SK-N-SH treated with all-trans-retinoic acid at 6 μM for 48 hours (cell line): ENCODE measurements at regions not wholly inside any gene's neighbourhood (a gene's known extent, or its start where the extent isn't known, plus 50 kb on each side); places are given as distances from the start of the nearest gene placed in this dataset.

ENCODE experiments used
- ATAC-seq: fragments of 200-7000 bp; cut with Tn5 transposase; 3 replicates; pipeline ENCODE4 v1.9.1; 2020; ENCODE audit warnings: mild to moderate bottlenecking, moderate library complexity
- ARNTL ChIP-seq: fragments of 450-650 bp; formaldehyde crosslinking; IDR thresholded peaks from 2 replicates; pipeline ENCODE4 v1.5.0; 2020; ENCODE audit warnings: low read depth, mild to moderate bottlenecking, moderate library complexity, borderline replicate concordance
- BACH2 ChIP-seq: fragments of 250-450 bp; sonication (Bioruptor Pico); IDR thresholded peaks from 2 replicates; pipeline ENCODE4 v1.9.0; 2021; ENCODE audit warnings: mild to moderate bottlenecking, borderline replicate concordance
- CREB5 ChIP-seq: fragments of 250-450 bp; sonication (Bioruptor Pico); IDR thresholded peaks from 2 replicates; pipeline ENCODE4 v1.5.1; 2020; ENCODE audit warnings: low read depth, mild to moderate bottlenecking, moderate library complexity
- CSDC2 ChIP-seq: fragments of 250-450 bp; sonication (Bioruptor Pico); IDR thresholded peaks from 2 replicates; pipeline ENCODE4 v1.5.0; 2020; ENCODE audit warnings: mild to moderate bottlenecking, moderate library complexity
- CSRNP3 ChIP-seq: fragments of 250-450 bp; sonication (Bioruptor Pico); IDR thresholded peaks from 2 replicates; pipeline ENCODE4 v1.5.1; 2021; ENCODE audit warnings: mild to moderate bottlenecking, moderate library complexity
- GLIS3 ChIP-seq: fragments of 250-450 bp; sonication (Bioruptor Pico); IDR thresholded peaks from 2 replicates; pipeline ENCODE4 v1.5.0; 2020; ENCODE audit warnings: mild to moderate bottlenecking, moderate library complexity
- ISL1 ChIP-seq: fragments of 250-450 bp; sonication (Bioruptor Pico); IDR thresholded peaks from 2 replicates; pipeline ENCODE4 v2.1.2; 2022; ENCODE audit warnings: mild to moderate bottlenecking, moderate library complexity
- POU6F1 ChIP-seq: fragments of 250-450 bp; sonication (Bioruptor Pico); IDR thresholded peaks from 2 replicates; pipeline ENCODE4 v1.8.0; 2021; ENCODE audit warnings: low read depth, mild to moderate bottlenecking, moderate library complexity, borderline replicate concordance
- PPARA ChIP-seq: fragments of 250-450 bp; sonication (Bioruptor Pico); IDR thresholded peaks from 2 replicates; pipeline ENCODE4 v1.5.0; 2020; ENCODE audit warnings: mild to moderate bottlenecking, borderline replicate concordance
- RARB ChIP-seq: fragments of 250-450 bp; sonication (Bioruptor Pico); IDR thresholded peaks from 2 replicates; pipeline ENCODE4 v1.8.0; 2021; ENCODE audit warnings: mild to moderate bottlenecking, moderate library complexity
- SNAI2 ChIP-seq: fragments of 250-450 bp; sonication (Bioruptor Pico); IDR thresholded peaks from 2 replicates; pipeline ENCODE4 v1.5.0; 2020; ENCODE audit warnings: mild to moderate bottlenecking, moderate library complexity
- TOX ChIP-seq: fragments of 250-450 bp; sonication (Bioruptor Pico); IDR thresholded peaks from 2 replicates; pipeline ENCODE4 v1.8.0; 2021; ENCODE audit warnings: mild to moderate bottlenecking, moderate library complexity, borderline replicate concordance
- ZFP3 ChIP-seq: fragments of 250-450 bp; sonication (Bioruptor Pico); IDR thresholded peaks from 2 replicates; pipeline ENCODE4 v1.5.0; 2020; ENCODE audit warnings: mild to moderate bottlenecking, moderate library complexity
- ZNF565 ChIP-seq: fragments of 450-650 bp; formaldehyde crosslinking; conservative IDR thresholded peaks from 2 replicates; pipeline ENCODE4 v1.5.0; 2020; ENCODE audit warnings: low read depth, mild to moderate bottlenecking, moderate library complexity
- ZNF70 ChIP-seq: fragments of 450-650 bp; formaldehyde crosslinking; IDR thresholded peaks from 2 replicates; pipeline ENCODE4 v1.5.0; 2020; ENCODE audit warnings: mild to moderate bottlenecking, moderate library complexity
- ZNF8 ChIP-seq: fragments of 450-650 bp; formaldehyde crosslinking; IDR thresholded peaks from 2 replicates; pipeline ENCODE4 v1.5.0; 2020; ENCODE audit warnings: mild to moderate bottlenecking, moderate library complexity
- TF ChIP-seq, protein P1 (sequence below): fragments of 250-450 bp; sonication (Bioruptor Pico); IDR thresholded peaks from 2 replicates; pipeline ENCODE4 v1.5.0; 2020; ENCODE audit warnings: mild to moderate bottlenecking, moderate library complexity
- TF ChIP-seq, protein P2 (sequence below): fragments of 250-450 bp; sonication (Bioruptor Pico); IDR thresholded peaks from 2 replicates; pipeline ENCODE4 v1.8.0; 2020; ENCODE audit warnings: mild to moderate bottlenecking, moderate library complexity, borderline replicate concordance

- TF ChIP-seq BACH2 (no peak), CSDC2 (CRISPR knock-in tag) (no peak), ZNF70 (0 out of 2 replicates have a peak, but pooled peaks have one; percentile 16), ZFP3 (CRISPR knock-in tag) (no peak)
- no peak for ATAC-seq
Measured at GRCh38 chr10:2225609-2226008, 488.3 kb upstream of the ADARB2 start.

DNA sequence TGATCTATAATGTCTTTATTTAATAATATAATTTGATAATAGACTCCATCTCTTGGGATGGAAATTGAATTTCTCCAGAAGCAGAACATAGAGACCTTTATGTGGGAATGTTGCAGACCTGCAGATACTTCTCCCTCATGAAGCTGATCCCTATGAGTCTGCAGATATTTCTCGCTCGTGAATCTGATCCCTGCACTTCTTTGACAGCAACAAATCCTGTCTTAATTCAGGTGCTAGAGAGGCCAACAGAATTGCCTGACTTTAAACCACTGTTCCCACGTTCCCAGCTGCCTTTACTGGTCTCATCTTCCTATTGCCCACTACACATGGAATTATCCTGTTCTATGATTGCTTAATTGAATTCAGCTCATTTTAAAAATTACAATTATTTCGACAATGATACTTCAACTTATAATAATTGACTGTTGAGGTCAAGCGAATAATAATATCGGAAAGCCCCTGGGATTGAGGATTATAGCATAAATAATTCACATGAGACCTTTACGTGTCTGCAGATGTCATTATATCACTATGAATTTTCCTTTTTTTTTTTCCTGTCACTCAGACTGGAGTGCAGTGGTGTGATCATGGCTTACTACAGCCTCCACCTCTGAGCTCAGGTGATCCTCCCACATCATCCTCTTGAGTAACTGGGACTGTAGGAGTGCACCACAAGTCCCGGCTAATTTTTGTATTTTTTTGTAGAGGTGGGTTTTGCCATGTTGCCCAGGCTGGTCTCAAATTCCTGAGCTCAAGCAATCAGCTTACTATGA lies 486.4 kb upstream of the ADARB2 start:
- ATAC-seq, result no peak
- TF ChIP-seq ARNTL (CRISPR knock-in tag) (no peak), ZNF8 (no peak), SNAI2 (CRISPR knock-in tag) (no peak), ZNF565 (CRISPR knock-in tag) (no peak), RARB (CRISPR knock-in tag) (no peak), TOX (CRISPR knock-in tag) (no peak), CSDC2 (CRISPR knock-in tag) (no peak)
- TF ChIP-seq, protein P1, sequence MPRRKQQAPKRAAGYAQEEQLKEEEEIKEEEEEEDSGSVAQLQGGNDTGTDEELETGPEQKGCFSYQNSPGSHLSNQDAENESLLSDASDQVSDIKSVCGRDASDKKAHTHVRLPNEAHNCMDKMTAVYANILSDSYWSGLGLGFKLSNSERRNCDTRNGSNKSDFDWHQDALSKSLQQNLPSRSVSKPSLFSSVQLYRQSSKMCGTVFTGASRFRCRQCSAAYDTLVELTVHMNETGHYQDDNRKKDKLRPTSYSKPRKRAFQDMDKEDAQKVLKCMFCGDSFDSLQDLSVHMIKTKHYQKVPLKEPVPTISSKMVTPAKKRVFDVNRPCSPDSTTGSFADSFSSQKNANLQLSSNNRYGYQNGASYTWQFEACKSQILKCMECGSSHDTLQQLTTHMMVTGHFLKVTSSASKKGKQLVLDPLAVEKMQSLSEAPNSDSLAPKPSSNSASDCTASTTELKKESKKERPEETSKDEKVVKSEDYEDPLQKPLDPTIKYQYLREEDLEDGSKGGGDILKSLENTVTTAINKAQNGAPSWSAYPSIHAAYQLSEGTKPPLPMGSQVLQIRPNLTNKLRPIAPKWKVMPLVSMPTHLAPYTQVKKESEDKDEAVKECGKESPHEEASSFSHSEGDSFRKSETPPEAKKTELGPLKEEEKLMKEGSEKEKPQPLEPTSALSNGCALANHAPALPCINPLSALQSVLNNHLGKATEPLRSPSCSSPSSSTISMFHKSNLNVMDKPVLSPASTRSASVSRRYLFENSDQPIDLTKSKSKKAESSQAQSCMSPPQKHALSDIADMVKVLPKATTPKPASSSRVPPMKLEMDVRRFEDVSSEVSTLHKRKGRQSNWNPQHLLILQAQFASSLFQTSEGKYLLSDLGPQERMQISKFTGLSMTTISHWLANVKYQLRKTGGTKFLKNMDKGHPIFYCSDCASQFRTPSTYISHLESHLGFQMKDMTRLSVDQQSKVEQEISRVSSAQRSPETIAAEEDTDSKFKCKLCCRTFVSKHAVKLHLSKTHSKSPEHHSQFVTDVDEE, result no peak
- TF ChIP-seq, protein P2, sequence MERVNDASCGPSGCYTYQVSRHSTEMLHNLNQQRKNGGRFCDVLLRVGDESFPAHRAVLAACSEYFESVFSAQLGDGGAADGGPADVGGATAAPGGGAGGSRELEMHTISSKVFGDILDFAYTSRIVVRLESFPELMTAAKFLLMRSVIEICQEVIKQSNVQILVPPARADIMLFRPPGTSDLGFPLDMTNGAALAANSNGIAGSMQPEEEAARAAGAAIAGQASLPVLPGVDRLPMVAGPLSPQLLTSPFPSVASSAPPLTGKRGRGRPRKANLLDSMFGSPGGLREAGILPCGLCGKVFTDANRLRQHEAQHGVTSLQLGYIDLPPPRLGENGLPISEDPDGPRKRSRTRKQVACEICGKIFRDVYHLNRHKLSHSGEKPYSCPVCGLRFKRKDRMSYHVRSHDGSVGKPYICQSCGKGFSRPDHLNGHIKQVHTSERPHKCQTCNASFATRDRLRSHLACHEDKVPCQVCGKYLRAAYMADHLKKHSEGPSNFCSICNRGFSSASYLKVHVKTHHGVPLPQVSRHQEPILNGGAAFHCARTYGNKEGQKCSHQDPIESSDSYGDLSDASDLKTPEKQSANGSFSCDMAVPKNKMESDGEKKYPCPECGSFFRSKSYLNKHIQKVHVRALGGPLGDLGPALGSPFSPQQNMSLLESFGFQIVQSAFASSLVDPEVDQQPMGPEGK, result no peak

DNA sequence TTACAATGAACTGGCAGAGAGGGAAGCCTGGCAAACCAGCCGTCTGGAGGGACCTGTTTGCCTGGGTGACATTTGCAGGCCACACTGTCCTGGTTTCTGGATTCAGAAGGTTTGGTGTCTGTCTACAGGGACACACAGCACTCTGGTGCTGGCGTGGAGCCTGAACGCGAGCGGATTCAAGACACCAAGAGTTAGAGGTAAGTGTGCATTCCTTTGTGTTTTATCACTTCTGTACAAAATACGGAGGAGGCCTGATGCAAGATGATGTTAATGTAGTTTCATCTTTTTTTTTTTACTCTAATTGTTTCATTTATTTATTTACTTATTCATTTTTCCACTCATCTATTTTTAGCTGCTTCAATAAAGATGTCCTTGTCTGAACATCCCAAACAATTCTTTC lies 485.3 kb upstream of the ADARB2 start:
- TF ChIP-seq, protein P2, result no peak
- ATAC-seq, result no peak

DNA sequence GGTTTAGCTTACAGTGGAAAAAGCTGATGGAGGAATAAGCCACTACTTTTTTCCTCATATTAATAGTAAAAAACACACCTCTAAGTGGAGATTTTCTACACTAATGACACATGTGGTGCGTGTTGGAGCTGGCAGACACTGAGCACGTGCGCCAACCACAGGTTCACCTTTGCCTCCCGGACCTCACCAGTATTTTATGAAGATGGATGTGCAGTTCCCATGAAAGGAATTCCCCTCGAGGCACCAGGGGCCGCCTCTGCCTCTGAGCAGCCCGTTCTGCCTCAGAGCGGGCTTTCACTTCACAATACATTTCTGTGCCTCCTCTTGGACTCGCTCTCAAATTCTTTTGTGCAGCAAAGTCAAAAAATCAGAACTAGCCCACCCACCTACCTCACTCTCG lies 477.5 kb upstream of the ADARB2 start:
- TF ChIP-seq ARNTL (CRISPR knock-in tag) (no peak), GLIS3 (no peak), TOX (CRISPR knock-in tag) (no peak), ISL1 (no peak), RARB (CRISPR knock-in tag) (no peak), CSRNP3 (CRISPR knock-in tag) (no peak), ZFP3 (CRISPR knock-in tag) (no peak), POU6F1 (no peak), ZNF565 (CRISPR knock-in tag) (no peak), PPARA (no peak), CREB5 (CRISPR knock-in tag) (no peak)
- TF ChIP-seq, protein P2, result no peak
- TF ChIP-seq, protein P1, result no peak
- no peak for ATAC-seq
